IMR-90 (cell line): ENCODE measurements at regions not wholly inside any gene's neighbourhood (a gene's known extent, or its start where the extent isn't known, plus 50 kb on each side); places are given as distances from the start of the nearest gene placed in this dataset.

Experiments used
- ATAC-seq: fragments of 200-7000 bp; cut with Tn5 transposase; 2 replicates; pipeline ENCODE4 v1.9.1; 2020; ENCODE audit warnings: low read depth, mild to moderate bottlenecking, moderate library complexity
- BruUV-seq: library from RNA; stranded (reverse); fragments of 400-500 nt; replicated peaks from 2 replicates; lab custom pipeline; 2021; lab: Mats Ljungman, UMichigan
- CTCF ChIA-PET: fragments of 300-600 bp; formaldehyde crosslinking; extraction: SDS; loops from one replicate; lab custom pipeline; 2021; ENCODE audit warnings: antibody characterized with exemption; lab: Yijun Ruan, JAX
- POLR2A ChIA-PET: fragments of 300-600 bp; sonication (Branson Sonifier 250); formaldehyde crosslinking; loops from one replicate; lab custom pipeline; 2022; ENCODE audit warnings: antibody characterized with exemption; ENCODE audit not compliant: unreplicated experiment; lab: Charles Lee
- DNase-seq: peaks from one replicate; pipeline ENCODE4 v3.0.0; 2013
- H2AFZ ChIP-seq: replicated peaks from 2 replicates; pipeline ENCODE3; 2013; ENCODE audit warnings: low read length, mild to moderate bottlenecking; ENCODE audit not compliant: poor library complexity
- H2AK5ac ChIP-seq: 2 replicates; pipeline ENCODE4 v1.6.1; 2013; ENCODE audit warnings: low read depth, low read length, inconsistent platforms
- H2AK9ac ChIP-seq: replicated peaks from 2 replicates; pipeline ENCODE3; 2013; ENCODE audit warnings: mild to moderate bottlenecking, low read depth, low read length, moderate library complexity; ENCODE audit not compliant: poor library complexity
- H2BK120ac ChIP-seq: 2 replicates; pipeline ENCODE4 v1.6.1; 2013; ENCODE audit warnings: low read depth, low read length, inconsistent platforms
- H2BK15ac ChIP-seq: 3 replicates; pipeline ENCODE4 v1.6.1; 2013; ENCODE audit warnings: low read depth, low read length, inconsistent platforms
- H2BK20ac ChIP-seq: 2 replicates; pipeline ENCODE4 v1.6.1; 2013; ENCODE audit warnings: low read depth, mild to moderate bottlenecking, inconsistent platforms, low read length, moderate library complexity
- H2BK5ac ChIP-seq: 2 replicates; pipeline ENCODE4 v1.6.1; 2013; ENCODE audit warnings: mild to moderate bottlenecking, low read depth, low read length, inconsistent platforms; ENCODE audit not compliant: poor library complexity, severe bottlenecking
- H3K14ac ChIP-seq: replicated peaks from 2 replicates; pipeline ENCODE4 v1.6.1; 2013; ENCODE audit warnings: low read depth, low read length, inconsistent platforms
- H3K18ac ChIP-seq: 2 replicates; pipeline ENCODE4 v1.6.1; 2013; ENCODE audit warnings: low read depth, low read length, control low read depth
- H3K23ac ChIP-seq: 2 replicates; pipeline ENCODE4 v1.6.1; 2013; ENCODE audit warnings: low read depth, low read length, inconsistent platforms
- H3K27ac ChIP-seq: 2 replicates; pipeline ENCODE4 v1.5.1; 2013; ENCODE audit warnings: mild to moderate bottlenecking, control low read depth, low read length; ENCODE audit not compliant: insufficient read depth
- H3K27me3 ChIP-seq: 2 replicates; pipeline ENCODE4 v1.6.1; 2013; ENCODE audit warnings: low read length; ENCODE audit not compliant: control insufficient read depth, insufficient read depth
- H3K36me3 ChIP-seq: 2 replicates; pipeline ENCODE4 v1.6.1; 2013; ENCODE audit warnings: low read length, mixed read lengths; ENCODE audit not compliant: control insufficient read depth, insufficient read depth
- H3K4ac ChIP-seq: 2 replicates; pipeline ENCODE4 v1.6.1; 2013; ENCODE audit warnings: low read depth, low read length, inconsistent platforms
- H3K4me1 ChIP-seq: 2 replicates; pipeline ENCODE4 v1.6.1; 2013; ENCODE audit warnings: low read length, mixed read lengths; ENCODE audit not compliant: control insufficient read depth, insufficient read depth
- H3K4me2 ChIP-seq: 2 replicates; pipeline ENCODE4 v1.6.1; 2013; ENCODE audit warnings: low read depth, mild to moderate bottlenecking, control low read depth, low read length, moderate library complexity
- H3K4me3 ChIP-seq: 2 replicates; pipeline ENCODE4 v1.5.1; 2013; ENCODE audit warnings: low read depth, mild to moderate bottlenecking, control low read depth, low read length, moderate library complexity; ENCODE audit not compliant: insufficient read depth
- H3K56ac ChIP-seq: 2 replicates; pipeline ENCODE4 v1.6.1; 2013; ENCODE audit warnings: low read length, inconsistent platforms; ENCODE audit not compliant: insufficient read depth; ENCODE audit errors: extremely low read depth
- H3K79me1 ChIP-seq, 2 experiments: 2 replicates each; pipeline ENCODE4 v1.6.1; 2013; ENCODE audit warnings: low read length in 2 of 2, inconsistent platforms in 1 of 2, low read depth in 1 of 2
- H3K9ac ChIP-seq: 2 replicates; pipeline ENCODE4 v1.6.1; 2013; ENCODE audit warnings: low read depth, low read length, control low read depth
- H3K9me1 ChIP-seq: 2 replicates; pipeline ENCODE4 v1.6.1; 2013; ENCODE audit warnings: low read length, inconsistent platforms; ENCODE audit not compliant: insufficient read depth
- H3K9me3 ChIP-seq: 2 replicates; pipeline ENCODE4 v1.6.1; 2013; ENCODE audit warnings: low read length; ENCODE audit not compliant: control insufficient read depth, insufficient read depth
- H4K20me1 ChIP-seq: 2 replicates; pipeline ENCODE4 v1.6.1; 2013; ENCODE audit warnings: low read length, inconsistent platforms; ENCODE audit not compliant: insufficient read depth
- H4K5ac ChIP-seq: 2 replicates; pipeline ENCODE4 v1.6.1; 2013; ENCODE audit warnings: mild to moderate bottlenecking, low read depth, low read length, control low read depth
- H4K8ac ChIP-seq, 2 experiments: 2 replicates each; pipeline ENCODE4 v1.6.1; 2013; ENCODE audit warnings: low read depth in 2 of 2, low read length in 2 of 2, control low read depth in 1 of 2, inconsistent platforms in 1 of 2
- H4K91ac ChIP-seq: 2 replicates; pipeline ENCODE4 v1.6.1; 2013; ENCODE audit warnings: low read depth, low read length, inconsistent platforms; ENCODE audit not compliant: insufficient read depth
- CHD1 ChIP-seq: IDR thresholded peaks from 2 replicates; pipeline ENCODE4 v1.6.1; 2012; ENCODE audit warnings: low read depth, low read length, improper control_type of control experiment
- MAFK ChIP-seq: IDR thresholded peaks from 2 replicates; pipeline ENCODE4 v1.6.1; 2012; ENCODE audit warnings: low read depth, low read length, improper control_type of control experiment
- MAZ ChIP-seq: IDR thresholded peaks from 2 replicates; pipeline ENCODE4 v1.6.1; 2012; ENCODE audit warnings: low read depth, mild to moderate bottlenecking, low read length, improper control_type of control experiment, moderate library complexity, borderline replicate concordance
- NFE2L2 ChIP-seq: fragments of 150-350 bp; IDR thresholded peaks from 2 replicates; pipeline ENCODE4 v1.6.1; 2016; ENCODE audit warnings: low read depth, mild to moderate bottlenecking, low read length
- RCOR1 ChIP-seq: IDR thresholded peaks from 2 replicates; pipeline ENCODE4 v1.6.1; 2012; ENCODE audit warnings: mild to moderate bottlenecking, low read length, improper control_type of control experiment; ENCODE audit not compliant: insufficient replicate concordance
- SMC3 ChIP-seq: fragments of 150-350 bp; IDR thresholded peaks from 2 replicates; pipeline ENCODE4 v1.6.1; 2016; ENCODE audit warnings: low read depth, mild to moderate bottlenecking, antibody characterized with exemption, low read length, moderate library complexity
- WGBS, 2 experiments: methylation state at CpG; one replicate each; pipeline versions ENCODE4 v1.1.5 to v1.1.7; 2013; ENCODE audit warnings: missing lambda C conversion rate in 2 of 2; ENCODE audit not compliant: insufficient read length in 1 of 2; ENCODE audit errors: extremely low coverage in 2 of 2; 5-methylcytosine and 5-hydroxymethylcytosine counted together
- dilution Hi-C: fragments of 300-500 bp; cut with HindIII; formaldehyde crosslinking; loops from one replicate; pipeline ENCODE4 v1.14.3; 2018; ENCODE audit warnings: low sequenced_read_pairs; ENCODE audit not compliant: unreplicated experiment
- in situ Hi-C: fragments of 300-500 bp; cut with MboI; formaldehyde crosslinking; loops from 3 replicates; pipeline ENCODE4 v1.14.3; 2019; ENCODE audit warnings: low sequenced_read_pairs, inconsistent platforms, mixed read lengths
- intact Hi-C: fragments of 100-400 bp; cut with micrococcal nuclease; formaldehyde crosslinking; loops from 2 replicates; pipeline ENCODE4 v1.10.0; 2022

- peak overlapping the region; percentile 47; the same call in 1 of the 2 replicates for H4K5ac ChIP-seq
- no peak overlapping the region for H2BK5ac ChIP-seq
- no peak overlapping the region for H3K9ac ChIP-seq
- H4K91ac ChIP-seq = 0 out of 2 replicates have a peak overlapping the region, but pooled peaks have one; percentile 3
- dilution Hi-C loops (no loop called here), intact Hi-C loops (loop anchor here (5.0 to 10.0 kb wide), 3 partner anchors 168 to 465 kb away; partner anchors contain the start of gene IGFBP5), in situ Hi-C loops (loop anchor here (10.0 kb wide), 1 partner anchor 355 kb away; the partner anchor contains the start of gene IGFBP5)
- DNase-seq = no peak
- H4K8ac ChIP-seq = no peak overlapping the region
- H4K20me1 ChIP-seq = no peaks in the 10 kb centered on the region
- H2BK15ac ChIP-seq = no peak overlapping the region
- H2AK9ac ChIP-seq = peak overlapping the region; percentile 11
- ATAC-seq = no peak
- H2AK5ac ChIP-seq = peak overlapping the region; percentile 52
- 100% methylated on average over 2 of the region's 3 CpGs; no CpG with 5 or more reads in 1 of the 2 experiments for WGBS, 2 experiments
- ChIA-PET CTCF (no interaction called here), POLR2A (no interaction called here)
- no peaks in the 10 kb centered on the region for H3K79me1 ChIP-seq
- H2BK20ac ChIP-seq = no peak overlapping the region
- no TSS peak for BruUV-seq
- no peak overlapping the region for H3K27ac ChIP-seq
- no peak overlapping the region for H3K23ac ChIP-seq
- no peak overlapping the region for H3K4me3 ChIP-seq
- H3K9me1 ChIP-seq = peaks cover 19% of the 10 kb centered on the region
- H2BK120ac ChIP-seq = no peak overlapping the region
- no peaks in the 10 kb centered on the region for H3K9me3 ChIP-seq
- no peak overlapping the region for H2AFZ ChIP-seq
- peak overlapping the region; percentile 39; the same call in 1 of the 2 replicates for H3K18ac ChIP-seq
- no peak overlapping the region for H3K56ac ChIP-seq
- H3K4me1 ChIP-seq = peaks cover 28% of the 10 kb centered on the region
- peak overlapping the region; percentile 3 for H3K4ac ChIP-seq
- H3K36me3 ChIP-seq = no peaks in the 10 kb centered on the region
- H3K14ac ChIP-seq = no peak overlapping the region
- TF ChIP-seq NFE2L2 = no peak
- no peak for TF ChIP-seq RCOR1
- TF ChIP-seq MAFK = no peak
- no peak for TF ChIP-seq SMC3
- no peak for TF ChIP-seq CHD1
- TF ChIP-seq MAZ = no peak
- H3K27me3 ChIP-seq = no peaks in the 10 kb centered on the region; the same call in none of the 2 replicates
- H3K4me2 ChIP-seq = no peak overlapping the region
Measured at GRCh38 chr2:217049956-217050355, 190.1 kb upstream of the TNP1 start.
